GM23338 (cell line): ENCODE measurements at regions not wholly inside any gene's neighbourhood (a gene's known extent, or its start where the extent isn't known, plus 50 kb on each side); places are given as distances from the start of the nearest gene placed in this dataset.

Source experiments
- ATAC-seq: fragments of 200-7000 bp; cut with Tn5 transposase; 3 replicates; pipeline ENCODE4 v1.9.1; 2020
- DNase-seq: peaks from one replicate; pipeline ENCODE4 v3.0.0-alpha.2; 2015; ENCODE audit warnings: low spot score
- H2AFZ ChIP-seq: fragments of 200-600 bp; sonication (generic); 2 replicates; pipeline ENCODE4 v1.8.0; 2016; ENCODE audit warnings: antibody characterized with exemption, mild to moderate bottlenecking, moderate library complexity
- H3F3A ChIP-seq: fragments of 200-600 bp; sonication (generic); replicated peaks from 2 replicates; pipeline ENCODE4 v1.8.0; 2017; ENCODE audit warnings: antibody characterized with exemption, mixed run types, low read depth
- H3K27ac ChIP-seq: fragments of 200-600 bp; sonication (generic); 2 replicates; pipeline ENCODE4 v1.6.1; 2016; ENCODE audit warnings: low read depth
- H3K27me3 ChIP-seq: fragments of 200-600 bp; sonication (generic); 2 replicates; pipeline ENCODE4 v1.8.0; 2016; ENCODE audit warnings: mild to moderate bottlenecking, mixed run types, moderate library complexity; ENCODE audit not compliant: insufficient read depth
- H3K36me3 ChIP-seq: fragments of 200-600 bp; sonication (generic); 2 replicates; pipeline ENCODE4 v1.8.0; 2016; ENCODE audit warnings: mild to moderate bottlenecking; ENCODE audit not compliant: insufficient read depth
- H3K4me1 ChIP-seq: fragments of 200-600 bp; sonication (generic); 2 replicates; pipeline ENCODE4 v1.8.0; 2016; ENCODE audit warnings: mild to moderate bottlenecking, moderate library complexity; ENCODE audit not compliant: insufficient read depth
- H3K4me2 ChIP-seq: fragments of 200-600 bp; sonication (generic); 2 replicates; pipeline ENCODE4 v1.7.1; 2017; ENCODE audit warnings: mixed run types
- H3K4me3 ChIP-seq: fragments of 200-600 bp; sonication (generic); 2 replicates; pipeline ENCODE4 v1.6.1; 2016; ENCODE audit warnings: mixed run types
- H3K79me2 ChIP-seq: fragments of 200-600 bp; sonication (generic); replicated peaks from 2 replicates; pipeline ENCODE4 v1.8.0; 2017; ENCODE audit warnings: mild to moderate bottlenecking; ENCODE audit not compliant: insufficient read depth
- H3K9me2 ChIP-seq: fragments of 200-600 bp; sonication (generic); 2 replicates; pipeline ENCODE4 v1.8.0; 2017; ENCODE audit not compliant: insufficient read depth
- H4K20me1 ChIP-seq: fragments of 200-600 bp; sonication (generic); replicated peaks from 2 replicates; pipeline ENCODE4 v1.8.0; 2017; ENCODE audit warnings: mild to moderate bottlenecking; ENCODE audit not compliant: insufficient read depth
- H3K27ac Mint-ChIP-seq: 2 replicates; pipeline ENCODE4 v1.8.0; 2020; ENCODE audit warnings: inconsistent platforms, mild to moderate bottlenecking, moderate library complexity, mixed read lengths
- H3K27me3 Mint-ChIP-seq: 3 replicates; pipeline ENCODE4 v1.8.0; 2022; ENCODE audit warnings: low read depth, mild to moderate bottlenecking, moderate library complexity, mixed read lengths, inconsistent platforms; ENCODE audit not compliant: insufficient read depth, poor library complexity
- H3K36me3 Mint-ChIP-seq: 3 replicates; pipeline ENCODE4 v1.8.0; 2021; ENCODE audit warnings: low read depth, mild to moderate bottlenecking, inconsistent platforms, moderate library complexity, mixed read lengths
- H3K4me1 Mint-ChIP-seq: 3 replicates; pipeline ENCODE4 v1.8.0; 2020; ENCODE audit warnings: mild to moderate bottlenecking, inconsistent platforms, mixed read lengths
- H3K4me3 Mint-ChIP-seq: 3 replicates; pipeline ENCODE4 v1.8.0; 2021; ENCODE audit warnings: moderate library complexity, mild to moderate bottlenecking, inconsistent platforms, mixed read lengths
- H3K9me3 Mint-ChIP-seq: 3 replicates; pipeline ENCODE4 v1.8.0; 2020; ENCODE audit warnings: moderate library complexity, mild to moderate bottlenecking, inconsistent platforms, mixed read lengths
- CREB1 ChIP-seq: fragments of 250-450 bp; sonication (Bioruptor Pico); IDR thresholded peaks from 2 replicates; pipeline ENCODE4 v1.5.0; 2020; ENCODE audit warnings: low read depth, mild to moderate bottlenecking, moderate library complexity
- CTCF ChIP-seq, 2 experiments: fragments of 200-600 bp in 1 of 2; sonication (generic) in 1 of 2; conservative IDR thresholded peaks; 2 replicates each; pipeline versions ENCODE4 v1.5.1 to v1.6.1; 2016 to 2017; ENCODE audit warnings: antibody characterized with exemption in 2 of 2, low read depth in 2 of 2, mild to moderate bottlenecking in 2 of 2, moderate library complexity in 1 of 2
- ETS1 ChIP-seq: IDR thresholded peaks from 2 replicates; pipeline ENCODE4 v1.6.1; 2016; ENCODE audit warnings: antibody characterized with exemption
- EZH2 ChIP-seq: fragments of 200-600 bp; sonication (generic); IDR thresholded peaks from one replicate; pipeline ENCODE4 v1.8.0; 2017; ENCODE audit warnings: antibody characterized with exemption, mild to moderate bottlenecking, low read depth; ENCODE audit not compliant: unreplicated experiment
- EZH2phosphoT487 ChIP-seq: fragments of 200-600 bp; sonication (generic); IDR thresholded peaks from one replicate; pipeline ENCODE4 v1.8.1; 2018; ENCODE audit warnings: antibody characterized with exemption; ENCODE audit not compliant: unreplicated experiment
- JUNB ChIP-seq: IDR thresholded peaks from one replicate; pipeline ENCODE4 v1.6.1; 2016; ENCODE audit warnings: antibody characterized with exemption; ENCODE audit not compliant: unreplicated experiment
- NANOG ChIP-seq: IDR thresholded peaks from 2 replicates; pipeline ENCODE4 v1.6.1; 2016; ENCODE audit warnings: antibody characterized with exemption, borderline replicate concordance
- POLR2AphosphoS5 ChIP-seq: IDR thresholded peaks from 2 replicates; pipeline ENCODE4 v1.6.1; 2016; ENCODE audit warnings: antibody characterized with exemption, low read depth
- REST ChIP-seq: IDR thresholded peaks from one replicate; pipeline ENCODE4 v1.6.1; 2018; ENCODE audit warnings: antibody characterized with exemption; ENCODE audit not compliant: unreplicated experiment
- STAT1 ChIP-seq: IDR thresholded peaks from one replicate; pipeline ENCODE4 v1.6.1; 2016; ENCODE audit warnings: antibody characterized with exemption; ENCODE audit not compliant: unreplicated experiment
- ZNF114 ChIP-seq: fragments of 250-450 bp; sonication (Bioruptor Pico); IDR thresholded peaks from 2 replicates; pipeline ENCODE4 v1.5.0; 2020; ENCODE audit warnings: mild to moderate bottlenecking, moderate library complexity
- ZNF331 ChIP-seq: fragments of 250-450 bp; sonication (Bioruptor Pico); IDR thresholded peaks from 2 replicates; pipeline ENCODE4 v1.5.0; 2020; ENCODE audit warnings: low read depth, mild to moderate bottlenecking, moderate library complexity
- ZNF462 ChIP-seq: fragments of 250-450 bp; sonication (Bioruptor Pico); IDR thresholded peaks from 2 replicates; pipeline ENCODE4 v1.5.0; 2020; ENCODE audit warnings: mild to moderate bottlenecking, moderate library complexity

- 0 out of 2 replicates have a peak overlapping the region, but pooled peaks have one; percentile 7 for H3K27ac Mint-ChIP-seq
- no peak for TF ChIP-seq NANOG
- TF ChIP-seq JUNB: no peak
- TF ChIP-seq POLR2AphosphoS5: no peak
- no peak for TF ChIP-seq ZNF462 (CRISPR knock-in tag)
- TF ChIP-seq ETS1: no peak
- no peak for TF ChIP-seq ZNF114
- no peak for TF ChIP-seq REST
- TF ChIP-seq ZNF331 (CRISPR knock-in tag): no peak
- TF ChIP-seq CREB1 (CRISPR knock-in tag): no peak
- TF ChIP-seq EZH2phosphoT487: no peak
- no peak for TF ChIP-seq CTCF (conservative IDR thresholded peaks at IDR 0.05; ENCODE audit: low read depth in 2 of 2)
- no peak for TF ChIP-seq STAT1
- no peak for TF ChIP-seq EZH2
- Histone ChIP-seq H3F3A (no peaks in the 10 kb centered on the region), H3K4me3 (no peak overlapping the region), H3K27ac (no peak overlapping the region), H2AFZ (no peak overlapping the region), H3K9me2 (no peaks in the 10 kb centered on the region), H4K20me1 (no peaks in the 10 kb centered on the region), H3K4me2 (no peak overlapping the region), H3K27me3 (no peaks in the 10 kb centered on the region), H3K36me3 (no peaks in the 10 kb centered on the region), H3K79me2 (no peaks in the 10 kb centered on the region), H3K4me1 (peaks cover 15% of the 10 kb centered on the region)
- peaks cover 21% of the 10 kb centered on the region for H3K4me1 Mint-ChIP-seq
- no peak for DNase-seq
- H3K36me3 Mint-ChIP-seq: peaks cover 9% of the 10 kb centered on the region; the same call in 2 of the 3 replicates
- peaks cover 4% of the 10 kb centered on the region; the same call in 2 of the 3 replicates for H3K9me3 Mint-ChIP-seq
- H3K27me3 Mint-ChIP-seq: peaks cover 2% of the 10 kb centered on the region
- H3K4me3 Mint-ChIP-seq: no peak overlapping the region
- ATAC-seq: no peak
These were observed 146.3 kb downstream of the TMX3 start for GRCh38 chr18:68568364-68569155.
